GM18909 (cell line): ENCODE measurements at regions not wholly inside any gene's neighbourhood (a gene's known extent, or its start where the extent isn't known, plus 50 kb on each side); places are given as distances from the start of the nearest gene placed in this dataset.
"Not testable (repeated sequence)": the region's sequence is repeated elsewhere in the genome, so short reads cannot be mapped to it uniquely, and the experiment has no call there.

ENCODE experiments used
- ATAC-seq: cut with Tn5 transposase; IDR thresholded peaks from one replicate; pipeline ENCODE4 v1.9.1; 2021; ENCODE audit warnings: mild to moderate bottlenecking; ENCODE audit not compliant: unreplicated experiment, poor library complexity

GRCh38 chr13:18248533-18249240 is 932.9 kb downstream of the TUBA3C start:
- ATAC-seq: not testable (repeated sequence)

- not testable (repeated sequence) for ATAC-seq
Measured at GRCh38 chr13:18240086-18240485, 941.5 kb downstream of the TUBA3C start.

GRCh38 chr13:18238586-18238985 is 943.0 kb downstream of the TUBA3C start:
- not testable (repeated sequence) for ATAC-seq

- ATAC-seq: no peak
Measured at GRCh38 chr13:18236528-18236815, 945.2 kb downstream of the TUBA3C start.

- no peak for ATAC-seq
Measured at GRCh38 chr13:18235756-18236527, 945.7 kb downstream of the TUBA3C start.

DNA sequence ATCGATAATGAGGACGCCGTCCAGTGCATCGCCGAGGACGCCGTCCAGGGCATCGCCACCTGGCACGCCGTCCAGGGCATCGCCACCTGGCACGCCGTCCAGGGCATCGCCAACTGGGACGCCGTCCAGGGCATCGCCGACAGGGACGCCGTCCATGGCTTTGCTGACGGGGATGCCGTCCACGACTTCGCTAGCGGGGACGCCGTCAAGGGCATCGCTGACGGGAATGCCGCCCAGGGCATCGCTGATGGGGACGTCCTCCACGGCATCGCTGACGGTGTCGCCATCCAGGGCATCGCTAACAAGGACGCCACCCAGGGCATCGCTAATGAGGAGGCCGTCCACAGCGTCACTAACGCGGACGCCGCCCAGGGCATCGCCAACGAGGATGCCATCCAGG is 946.5 kb downstream of the TUBA3C start:
- no peak for ATAC-seq

GRCh38 chr13:18234451-18234850 is 947.2 kb downstream of the TUBA3C start:
- ATAC-seq: not testable (repeated sequence)

DNA sequence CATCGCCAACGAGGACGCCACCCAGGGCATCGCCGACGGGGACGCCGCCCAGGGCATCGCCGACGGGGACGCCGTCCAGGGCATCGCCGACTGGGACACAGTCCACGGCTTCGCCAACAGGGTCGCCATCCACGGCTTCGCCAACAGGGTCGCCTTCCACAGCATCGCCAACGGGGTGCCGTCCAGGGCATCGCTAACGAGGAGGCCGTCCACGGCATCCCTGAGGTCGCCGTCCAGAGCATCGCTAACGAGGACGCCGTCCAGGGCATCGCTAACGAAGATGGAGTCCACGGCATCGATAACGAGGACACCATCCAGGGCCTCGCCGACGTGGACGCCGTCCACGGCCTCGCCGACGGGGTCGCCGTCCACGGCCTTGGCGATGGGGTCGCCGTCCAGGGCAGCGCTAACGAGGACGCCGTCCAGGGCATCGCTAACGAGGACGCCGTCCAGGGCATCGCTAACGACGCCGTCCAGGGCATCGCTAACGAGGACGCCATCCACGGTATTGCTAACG is 947.8 kb downstream of the TUBA3C start:
- ATAC-seq: no peak

- ATAC-seq: no peak
Measured at GRCh38 chr13:18232994-18233782, 948.4 kb downstream of the TUBA3C start.

DNA sequence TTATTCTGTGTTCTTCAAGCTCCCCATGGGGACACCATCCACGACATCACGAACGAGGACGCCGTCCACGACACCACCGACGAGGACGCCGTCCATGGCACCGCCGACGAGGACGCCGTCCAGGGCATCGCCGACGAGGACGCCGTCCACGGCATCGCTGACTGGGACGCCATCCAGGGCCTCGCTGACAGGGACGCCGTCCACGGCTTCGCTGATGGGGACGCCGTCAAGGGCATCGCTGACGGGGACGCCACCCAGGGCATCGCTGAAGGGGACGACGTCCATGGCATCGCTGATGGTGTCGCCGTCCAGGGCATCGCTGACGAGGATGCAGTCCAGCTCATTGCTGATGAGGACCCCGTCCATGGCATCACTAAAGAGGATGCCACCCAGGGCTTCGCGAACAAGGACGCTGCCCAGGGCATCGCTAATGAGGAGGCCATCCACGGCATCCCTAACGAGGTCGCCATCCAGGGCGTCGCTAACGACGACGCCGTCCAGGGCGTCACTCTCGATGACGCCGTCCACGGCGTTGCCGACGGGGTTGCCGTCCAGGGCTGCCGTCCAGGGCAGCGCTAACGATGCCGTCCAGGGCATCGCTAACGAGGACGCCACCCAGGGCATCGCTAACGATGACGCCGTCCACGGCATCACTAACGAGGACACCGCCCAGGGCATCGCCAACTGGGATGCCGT is 949.2 kb downstream of the TUBA3C start:
- no peak for ATAC-seq

DNA sequence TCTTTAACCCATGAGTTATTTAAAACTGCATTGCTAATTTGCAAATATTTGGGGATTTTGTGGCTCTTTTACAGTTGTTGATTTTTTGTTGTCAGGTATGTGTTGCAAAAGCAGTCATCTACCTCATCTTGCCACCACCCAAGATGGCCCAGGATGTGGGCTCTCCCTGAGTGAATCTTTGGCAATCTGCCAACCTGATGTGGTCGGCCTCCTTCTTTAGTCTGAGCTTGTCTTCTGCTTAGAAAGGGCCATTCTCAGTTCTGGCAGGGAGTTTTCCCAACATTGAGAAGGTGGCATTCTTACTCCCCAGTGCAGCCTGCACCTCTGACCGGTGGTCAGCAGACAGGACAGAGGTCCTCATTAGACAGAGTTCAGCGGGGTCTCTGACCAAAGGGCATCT is 957.2 kb downstream of the TUBA3C start:
- ATAC-seq: not testable (repeated sequence)

DNA sequence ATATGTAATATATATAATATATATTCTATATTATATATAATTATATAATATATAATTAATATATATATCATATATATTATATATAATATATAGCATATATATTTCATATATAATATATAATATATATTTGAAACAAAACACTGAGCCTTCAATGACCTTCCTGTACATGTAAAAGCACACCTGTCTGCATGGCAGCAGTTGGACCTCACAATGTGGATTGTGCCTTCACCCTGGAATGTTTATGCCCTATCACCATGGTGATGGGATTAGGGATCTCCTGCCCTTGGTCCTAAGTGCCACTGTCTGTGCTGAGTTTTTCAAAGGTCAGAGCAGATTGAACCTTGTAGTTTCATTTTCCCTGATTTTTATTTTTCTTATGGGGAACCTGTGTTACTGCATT is 966.9 kb downstream of the TUBA3C start:
- not testable (repeated sequence) for ATAC-seq

DNA sequence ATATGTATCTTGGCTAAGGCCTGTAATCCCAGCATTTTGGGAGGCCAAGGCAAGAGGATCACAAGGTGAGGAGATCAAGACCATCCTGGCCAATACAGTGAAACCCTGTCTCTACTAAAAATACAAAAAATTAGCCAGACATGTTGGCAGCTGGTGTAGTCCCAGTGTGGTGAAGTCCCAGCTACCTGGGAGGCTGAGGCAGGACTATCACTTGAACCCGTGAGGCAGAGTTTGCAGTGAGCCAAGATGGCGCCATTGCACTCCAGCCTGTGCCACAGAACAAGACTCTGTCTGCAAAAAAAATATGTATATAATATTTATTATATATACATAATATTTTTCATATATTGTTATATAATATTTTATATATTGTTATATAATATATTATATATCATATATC is 968.1 kb downstream of the TUBA3C start:
- not testable (repeated sequence) for ATAC-seq

- no peak for ATAC-seq
Measured at GRCh38 chr13:18212873-18213272, 968.8 kb downstream of the TUBA3C start.

GRCh38 chr13:18211752-18212560 is 969.7 kb downstream of the TUBA3C start:
- peak; percentile 77 for ATAC-seq

- ATAC-seq: not testable (repeated sequence)
Measured at GRCh38 chr13:18204614-18205178, 976.9 kb downstream of the TUBA3C start.

DNA sequence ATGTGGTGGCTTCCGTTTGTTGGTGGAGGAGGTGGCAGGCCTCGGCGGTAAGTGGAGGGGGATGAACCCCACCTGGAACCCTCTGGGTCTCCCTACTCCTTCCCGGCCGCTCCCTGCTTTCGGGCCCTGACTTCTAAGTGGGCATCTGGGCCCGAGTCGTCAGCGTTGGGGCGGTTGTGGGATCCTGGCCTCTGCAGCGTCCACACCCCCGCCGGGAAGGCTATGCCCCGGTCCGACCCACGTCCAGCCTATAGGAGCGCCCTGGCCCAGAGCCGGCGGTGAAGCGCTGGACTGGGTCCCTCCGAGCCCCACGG is 986.3 kb downstream of the TUBA3C start:
- ATAC-seq: not testable (repeated sequence)

- not testable (repeated sequence) for ATAC-seq
Measured at GRCh38 chr13:18194631-18195364, 986.8 kb downstream of the TUBA3C start.

GRCh38 chr13:18194104-18194503 is 987.5 kb downstream of the TUBA3C start:
- not testable (repeated sequence) for ATAC-seq
